Middle frontal gyrus (tissue), 1 donor: ENCODE measurements at regions not wholly inside any gene's neighbourhood (a gene's known extent, or its start where the extent isn't known, plus 50 kb on each side); places are given as distances from the start of the nearest gene placed in this dataset.
A peak's percentile ranks its signal among the peaks of the same experiment; 100 is the strongest.

ENCODE experiments used
- DNase-seq: peaks from one replicate; pipeline ENCODE4 v3.0.0-alpha.2; 2015; ENCODE audit warnings: low spot score; ENCODE audit errors: extremely low spot score

DNA sequence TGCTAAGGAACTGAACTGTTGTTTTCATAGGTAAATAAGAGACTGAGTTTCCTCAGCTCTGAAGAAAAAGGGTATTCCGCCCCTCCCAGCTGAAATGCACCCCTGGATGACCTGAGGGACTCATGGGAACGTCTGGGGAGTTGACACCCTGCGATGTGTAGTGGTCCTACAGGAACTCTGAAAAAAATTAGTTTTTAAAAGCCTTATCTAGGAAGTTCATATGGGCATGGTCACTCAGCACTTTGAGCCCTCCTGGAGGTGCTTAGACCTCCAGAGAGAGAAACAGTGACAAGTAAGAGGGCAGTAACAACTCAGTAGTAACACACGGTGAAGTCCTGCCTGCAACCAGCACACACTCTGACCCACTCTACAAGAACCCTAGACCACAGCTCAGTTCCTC lies 91.2 kb upstream of the CNOT2 start:
- DNase-seq: no peak

DNA sequence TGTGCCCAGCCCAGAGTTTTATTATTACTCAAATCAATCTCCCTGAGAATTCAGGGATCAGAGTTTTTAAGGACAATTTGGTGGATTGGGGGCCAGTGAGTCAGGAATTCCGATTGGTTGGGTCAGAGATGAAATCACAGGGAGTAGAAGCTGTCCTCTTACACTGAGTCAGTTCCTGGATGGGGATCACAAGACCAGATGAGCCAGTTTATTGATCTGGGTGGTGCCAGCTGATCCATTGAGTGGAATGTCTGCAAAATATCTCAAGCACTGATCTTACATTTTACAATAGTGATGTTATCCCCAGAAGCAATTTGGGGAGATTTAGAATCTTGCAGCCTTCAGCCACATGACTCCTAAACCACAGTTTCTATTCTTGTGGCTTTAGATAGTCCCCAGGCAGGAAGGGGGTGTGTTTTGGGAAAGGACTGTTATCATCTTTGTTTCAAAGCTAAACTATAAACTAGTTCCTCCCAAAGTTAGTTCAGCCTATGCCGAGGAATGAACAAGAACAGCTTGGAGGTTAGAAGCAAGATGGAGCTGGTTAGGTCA lies 89.1 kb upstream of the CNOT2 start:
- DNase-seq: no peak

DNA sequence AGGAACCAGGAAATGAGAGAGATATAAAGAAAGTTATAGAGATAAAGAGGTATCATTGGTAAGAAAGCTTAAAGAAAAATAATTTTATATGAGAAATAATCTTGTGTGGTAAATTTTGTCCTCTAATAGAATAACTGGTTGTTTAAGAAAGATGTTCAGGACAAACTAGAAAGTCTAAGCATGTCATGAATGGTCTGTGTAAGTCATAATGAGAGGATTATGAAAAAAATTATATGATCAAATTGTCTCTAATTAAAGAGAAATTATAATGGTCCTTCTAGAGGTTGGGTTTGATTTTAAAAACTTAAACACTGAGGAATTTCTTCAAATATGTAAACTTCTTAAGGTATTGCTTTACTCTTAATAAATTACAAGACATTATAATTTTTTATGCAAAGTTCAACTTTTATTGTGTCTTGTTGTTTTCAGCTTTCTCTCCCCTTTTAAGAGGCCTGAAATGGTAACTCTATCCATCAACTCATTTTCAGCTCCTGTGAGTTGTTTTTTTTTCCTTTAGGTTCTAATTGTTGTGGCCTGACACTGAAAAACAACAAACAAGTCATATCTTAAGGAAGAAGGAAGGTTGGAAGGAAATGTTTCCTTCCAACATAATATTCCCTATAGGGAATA lies 88.2 kb upstream of the CNOT2 start:
- DNase-seq: no peak

DNA sequence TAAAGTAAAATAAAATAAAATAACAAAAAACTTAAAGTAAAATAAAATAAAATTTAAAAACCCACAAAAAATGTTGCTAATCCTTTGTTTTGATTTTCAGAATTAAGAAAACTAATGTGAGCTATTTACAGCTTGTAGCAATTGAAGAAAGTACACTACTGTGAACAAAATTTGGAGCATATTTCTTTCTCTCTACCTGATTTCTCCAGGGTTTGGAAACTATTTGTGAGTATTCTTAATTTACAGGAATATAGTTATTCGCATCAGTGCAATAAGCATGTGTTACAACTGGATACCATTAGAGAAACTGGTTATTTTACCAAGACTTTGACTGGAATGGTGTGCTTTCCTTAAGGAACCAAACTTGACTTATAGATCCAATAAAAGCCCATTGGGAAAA lies 86.1 kb upstream of the CNOT2 start:
- DNase-seq: no peak

DNA sequence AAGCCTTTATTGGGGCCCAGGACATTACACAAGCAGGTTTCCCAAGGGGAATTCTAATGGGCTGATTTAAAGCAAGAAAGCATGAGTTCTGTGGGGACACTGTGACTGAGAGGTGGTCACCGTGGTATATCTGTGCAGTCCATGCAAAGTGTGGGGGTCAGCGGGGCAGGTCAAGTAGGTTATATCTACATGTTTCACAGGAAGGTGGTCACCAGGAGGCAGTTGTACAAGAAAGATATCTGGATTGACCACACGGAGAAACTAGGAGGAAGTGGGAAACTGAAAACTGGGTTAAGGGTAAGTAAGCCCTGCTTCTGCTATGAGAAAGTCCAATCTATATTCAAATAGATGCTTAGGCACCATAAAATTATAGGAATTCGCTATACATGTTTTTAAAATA lies 77.8 kb upstream of the CNOT2 start:
- DNase-seq: no peak

DNA sequence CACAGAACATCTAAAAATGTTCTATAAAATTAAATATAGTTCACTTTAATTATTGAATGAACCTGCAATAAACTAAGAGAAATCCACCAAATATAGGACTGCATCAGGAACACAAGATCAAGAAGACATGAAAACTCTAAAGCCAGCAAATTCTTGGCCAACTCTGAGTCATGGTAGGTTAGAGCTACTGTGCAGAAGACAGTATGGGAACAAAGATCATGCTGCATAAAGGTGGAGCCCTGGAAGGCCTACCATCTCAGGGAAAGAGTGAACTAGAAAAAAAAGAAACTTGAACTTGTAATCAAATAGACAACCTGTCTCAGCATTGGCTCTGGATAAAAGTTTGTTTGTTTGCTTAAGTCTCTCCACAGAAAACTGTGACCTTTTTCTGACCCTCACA lies 66.9 kb upstream of the CNOT2 start:
- no peak for DNase-seq

DNA sequence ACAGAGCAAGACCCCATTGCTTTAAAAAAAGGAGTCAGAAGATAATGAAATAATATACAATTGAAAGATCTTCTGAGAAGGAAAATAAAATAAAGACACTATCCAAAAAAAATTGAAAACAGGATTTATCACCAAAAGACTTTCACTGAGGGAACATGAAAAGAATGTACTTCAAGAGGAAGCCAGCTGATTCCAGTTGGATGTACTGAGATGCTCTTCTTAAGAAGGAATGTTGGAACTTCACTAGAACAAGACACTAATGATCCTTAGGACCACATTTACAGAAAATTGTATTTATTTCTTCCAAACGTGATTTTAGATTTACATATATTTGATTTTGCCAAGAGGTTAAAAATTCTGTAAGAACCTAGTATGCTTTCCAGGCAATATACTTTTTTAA lies 65.6 kb upstream of the CNOT2 start:
- DNase-seq: no peak

DNA sequence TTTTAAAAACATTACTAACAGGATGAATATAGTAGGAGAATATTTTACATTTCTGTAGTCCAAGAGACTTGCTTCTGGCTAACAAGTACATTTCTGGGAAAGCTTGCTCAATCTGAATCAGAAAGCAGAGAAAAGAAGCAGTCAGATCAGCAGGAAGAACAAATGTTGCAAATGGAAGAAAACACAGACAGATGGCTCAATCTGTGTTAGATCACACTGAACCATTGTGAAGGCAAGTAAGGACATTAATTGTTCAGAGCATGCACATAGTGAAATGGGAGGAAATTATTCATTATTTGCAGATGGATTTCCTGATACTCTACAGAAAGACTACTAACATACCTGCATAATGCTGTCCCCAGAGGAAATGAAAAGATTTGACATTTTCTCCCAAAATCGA lies 65.2 kb upstream of the CNOT2 start:
- peak; percentile 58 for DNase-seq

DNA sequence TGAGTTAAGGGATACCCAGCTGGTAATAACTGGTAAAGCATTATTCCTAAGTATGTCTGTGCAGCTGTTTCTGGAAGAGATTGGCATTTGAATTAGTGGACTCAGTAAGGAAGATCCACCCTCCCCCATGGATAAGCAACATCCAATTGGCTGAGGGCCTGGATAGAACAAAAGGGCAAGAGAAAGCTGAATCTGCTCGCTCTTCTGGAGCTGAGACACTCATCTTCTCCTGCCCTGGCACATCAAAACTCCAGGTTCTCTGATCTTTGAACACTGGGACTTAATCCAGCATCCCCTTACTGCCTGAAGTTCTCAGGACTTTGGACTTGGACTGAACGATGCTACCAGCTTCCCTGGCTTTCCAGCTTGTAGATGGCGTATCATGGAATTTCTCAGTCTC lies 63.1 kb upstream of the CNOT2 start:
- peak; percentile 23 for DNase-seq

DNA sequence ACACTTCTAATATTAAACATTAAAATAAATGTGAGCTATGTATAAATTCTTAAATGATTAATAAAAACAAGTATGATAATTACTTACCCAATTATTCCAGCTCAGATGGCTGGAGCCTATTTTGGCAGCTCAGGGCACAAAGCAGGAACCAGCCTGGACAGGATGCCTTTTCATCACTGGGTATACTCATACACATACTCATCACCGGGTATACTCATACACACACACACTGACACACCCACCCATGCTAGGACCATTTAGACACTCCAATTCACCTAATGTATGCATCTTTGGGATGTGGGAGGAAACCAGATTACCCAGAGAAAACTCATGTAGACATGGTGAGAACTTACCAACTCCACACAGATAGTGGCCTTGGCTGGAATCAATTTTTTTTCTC lies 57.9 kb upstream of the CNOT2 start:
- no peak for DNase-seq

DNA sequence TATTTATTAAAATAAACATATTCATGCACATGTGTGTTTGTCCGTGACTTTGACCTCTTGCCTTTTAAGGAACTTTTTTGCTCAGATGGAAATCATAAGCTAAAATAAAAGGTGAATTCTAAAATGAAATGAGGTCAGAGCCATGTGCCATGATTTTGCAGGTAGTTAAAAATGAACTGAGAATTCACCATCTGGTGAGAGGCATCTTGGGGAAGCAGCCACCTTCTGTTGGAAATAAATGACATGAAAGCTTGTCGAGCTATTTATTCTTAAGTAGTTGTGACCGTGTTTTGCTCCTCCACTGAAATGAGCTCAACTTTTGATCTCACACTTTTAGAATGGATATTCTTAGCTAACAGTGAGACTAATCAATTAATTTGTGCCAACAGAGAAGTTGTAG lies 56.8 kb upstream of the CNOT2 start:
- no peak for DNase-seq

DNA sequence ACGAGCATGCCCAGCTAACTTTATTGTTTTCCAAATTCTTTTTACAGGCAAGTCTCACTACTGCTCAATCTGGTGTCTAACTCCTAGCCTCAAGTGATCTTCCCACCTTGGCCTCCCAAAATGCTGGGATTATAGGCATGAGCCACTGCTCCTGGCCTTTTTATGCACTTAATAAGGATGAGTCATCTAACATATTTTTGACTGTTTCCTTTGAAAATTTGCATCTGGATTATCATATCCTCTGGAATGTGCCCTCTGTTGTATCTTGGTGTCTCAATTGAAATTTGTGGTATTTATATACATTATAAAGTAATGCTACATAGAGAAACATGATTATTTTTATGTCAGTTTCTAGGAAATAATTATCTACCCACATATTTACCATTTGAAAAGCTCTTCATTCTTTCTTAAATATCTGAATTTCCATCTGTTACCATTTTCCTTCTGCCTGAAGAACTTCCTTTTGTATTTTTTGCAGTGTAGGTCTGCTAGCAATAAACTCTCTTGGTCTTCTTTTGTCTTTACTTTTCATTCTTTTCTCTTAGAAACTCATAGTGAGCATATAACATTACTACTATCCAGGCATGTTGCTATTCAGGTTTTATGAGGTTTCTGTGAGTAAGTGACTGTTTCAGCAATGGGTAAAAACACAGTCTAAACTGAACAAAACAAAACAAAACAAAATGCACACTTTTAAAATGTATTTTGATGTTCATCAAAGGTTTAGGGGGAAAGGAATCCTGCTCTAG lies 52.8 kb upstream of the CNOT2 start:
- no peak for DNase-seq
